ENCODE measurements at regions not wholly inside any gene's neighbourhood (a gene's known extent, or its start where the extent isn't known, plus 50 kb on each side); places are given as distances from the start of the nearest gene placed in this dataset.

- 74 to 84% (median 83%) methylated on average over 3 of the region's 3 CpGs for WGBS, 4 donors
- Histone ChIP-seq H3K27me3 (no peaks in the 10 kb centered on the region), H3K9me3 (replicated peaks in 1 of 3) (no peaks in the 10 kb centered on the region), H3K36me3 (replicated peaks in 1 of 2) (no peaks in the 10 kb centered on the region), H3K4me1 (replicated peaks in 1 of 2) (no peaks in the 10 kb centered on the region), H3K27ac (no peak overlapping the region), H3K4me3 (no peak overlapping the region)
- DNase-seq: no peak
- no peak for TF ChIP-seq POLR2A (IDR thresholded peaks at IDR 0.05)
- no peak for TF ChIP-seq CTCF (IDR thresholded peaks at IDR 0.05)
- intact Hi-C loops (cut with DNase I): no loop called here
Observed at GRCh38 chr6:97459535-97459934, 176.5 kb upstream of the MMS22L start.

GRCh38 chr6:97459986-97460385, 177.0 kb upstream of the MMS22L start:
- Histone ChIP-seq H3K4me1 (replicated peaks in 1 of 2) (no peaks in the 10 kb centered on the region), H3K9me3 (replicated peaks in 1 of 3) (no peaks in the 10 kb centered on the region), H3K36me3 (replicated peaks in 1 of 2) (no peaks in the 10 kb centered on the region), H3K4me3 (no peak overlapping the region), H3K27ac (no peak overlapping the region), H3K27me3 (no peaks in the 10 kb centered on the region)
- no peak for DNase-seq
- intact Hi-C loops (cut with DNase I): no loop called here
- TF ChIP-seq POLR2A (IDR thresholded peaks at IDR 0.05) (no peak), CTCF (IDR thresholded peaks at IDR 0.05) (no peak)
- WGBS, 4 donors: 51 to 72% (median 70%) methylated on average over 1 of the region's 1 CpG

DNA sequence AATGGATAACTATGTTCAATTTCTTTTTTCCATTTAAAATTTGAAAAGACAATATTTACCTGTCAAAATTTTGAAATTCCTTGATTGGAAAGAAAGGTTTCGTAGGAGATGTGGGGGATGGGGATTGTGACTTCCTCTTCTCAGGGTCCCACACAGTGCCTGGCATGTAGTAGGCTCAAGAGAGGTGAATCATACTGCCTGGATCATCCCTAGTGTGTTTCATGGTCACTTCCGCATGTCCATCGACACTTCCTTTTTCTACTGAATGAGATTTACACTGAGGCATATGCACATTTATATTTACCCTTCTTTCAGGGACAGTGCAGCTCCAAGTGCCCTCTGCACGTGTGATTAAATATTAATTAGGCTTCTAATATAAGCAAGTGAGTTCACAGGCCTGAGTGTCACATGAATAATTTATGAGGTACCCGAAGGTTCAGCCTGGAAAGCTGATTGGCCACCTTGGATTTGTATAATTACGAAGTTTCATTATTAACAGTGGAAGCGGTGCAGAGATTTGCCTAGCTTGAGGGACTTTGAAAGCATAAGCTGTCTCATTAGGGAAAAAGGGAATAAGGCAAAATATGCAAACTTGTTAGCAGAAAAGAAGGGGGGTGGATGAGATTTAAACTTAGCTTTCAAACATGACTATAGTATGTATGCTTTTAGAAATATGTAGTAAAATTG, 177.5 kb upstream of the MMS22L start:
- TF ChIP-seq CTCF (IDR thresholded peaks at IDR 0.05) (no peak), POLR2A (IDR thresholded peaks at IDR 0.05) (no peak)
- no peak for DNase-seq
- Histone ChIP-seq H3K9me3 (replicated peaks in 1 of 3) (no peaks in the 10 kb centered on the region), H3K4me1 (replicated peaks in 1 of 2) (no peaks in the 10 kb centered on the region), H3K27ac (no peak overlapping the region), H3K4me3 (no peak overlapping the region), H3K27me3 (no peaks in the 10 kb centered on the region), H3K36me3 (replicated peaks in 1 of 2) (no peaks in the 10 kb centered on the region)
- 69 to 76% (median 71%) methylated on average over 7 of the region's 7 CpGs for WGBS, 4 donors
- intact Hi-C loops (cut with DNase I): no loop called here

DNA sequence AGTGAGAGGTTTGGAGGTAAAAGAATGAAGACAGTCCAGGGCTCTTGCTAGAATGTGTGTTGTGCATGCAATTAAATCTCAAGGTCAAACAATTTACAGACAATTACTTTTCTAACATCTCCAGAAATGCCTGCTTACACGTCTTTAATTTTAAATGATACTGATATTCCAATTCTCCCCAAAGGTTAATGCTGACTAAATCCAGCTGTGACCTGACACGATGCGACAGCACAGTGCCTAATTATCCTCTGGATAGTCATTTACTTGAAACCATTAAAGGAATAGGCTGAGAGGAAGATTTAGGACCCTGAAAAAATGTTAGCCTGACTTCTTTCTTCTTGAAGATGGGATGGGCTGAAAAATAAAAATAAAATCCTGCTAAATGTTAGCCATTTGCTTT, 178.2 kb upstream of the MMS22L start:
- no peak overlapping the region for H3K4me3 ChIP-seq
- no peaks in the 10 kb centered on the region for H3K36me3 ChIP-seq (replicated peaks in 1 of 2)
- WGBS, 4 donors: 33 to 46% (median 41%) methylated on average over 3 of the region's 3 CpGs
- no peaks in the 10 kb centered on the region for H3K4me1 ChIP-seq (replicated peaks in 1 of 2)
- DNase-seq: no peak
- no peak overlapping the region for H3K27ac ChIP-seq
- H3K27me3 ChIP-seq: no peaks in the 10 kb centered on the region
- intact Hi-C loops (cut with DNase I): no loop called here
- no peaks in the 10 kb centered on the region for H3K9me3 ChIP-seq (replicated peaks in 1 of 3)
- TF ChIP-seq CTCF (IDR thresholded peaks at IDR 0.05): no peak
- TF ChIP-seq POLR2A (IDR thresholded peaks at IDR 0.05): no peak
